Tibial nerve (tissue), 4 donors: ENCODE measurements at regions not wholly inside any gene's neighbourhood (a gene's known extent, or its start where the extent isn't known, plus 50 kb on each side); places are given as distances from the start of the nearest gene placed in this dataset.

ENCODE experiments used
- DNase-seq, 2 donors: peaks; one replicate each; pipeline ENCODE4 v3.0.0-alpha.2; 2019; ENCODE audit warnings: low spot score in 2 of 2
- H3K27ac ChIP-seq, 4 donors: fragments of 200-600 bp; sonication (generic) in 3 of 4; one replicate each; pipeline ENCODE4 v1.5.1; 2017 to 2019; ENCODE audit warnings: mild to moderate bottlenecking in 1 of 4
- H3K27me3 ChIP-seq, 2 donors: fragments of 200-600 bp; sonication (generic) in 1 of 2; one replicate each; pipeline versions ENCODE4 v1.5.1 to v1.6.0; 2017 to 2019
- H3K36me3 ChIP-seq, 3 donors: fragments of 200-600 bp; sonication (generic); one replicate each; pipeline ENCODE4 v1.5.1; 2018 to 2019
- H3K4me1 ChIP-seq, 4 donors: fragments of 200-600 bp; sonication (generic) in 3 of 4; one replicate each; pipeline ENCODE4 v1.5.1; 2017 to 2019
- H3K4me3 ChIP-seq, 4 donors: fragments of 200-600 bp; sonication (generic) in 3 of 4; one replicate each; pipeline ENCODE4 v1.5.1; 2017 to 2019; ENCODE audit warnings: mild to moderate bottlenecking in 1 of 4, moderate library complexity in 1 of 4
- H3K9me3 ChIP-seq, 4 donors: fragments of 200-600 bp; sonication (generic) in 3 of 4; one replicate each; pipeline ENCODE4 v1.5.1; 2017 to 2019
- EP300 ChIP-seq, 2 donors: sonication (generic); formaldehyde crosslinking; IDR thresholded peaks; one replicate each; pipeline ENCODE4 v1.6.1; 2017; ENCODE audit warnings: antibody characterized with exemption in 2 of 2, mild to moderate bottlenecking in 1 of 2
- POLR2A ChIP-seq, 2 donors: fragments of 450-650 bp; IDR thresholded peaks; one replicate each; pipeline ENCODE4 v1.6.1; 2017; ENCODE audit warnings: antibody characterized with exemption in 2 of 2, mild to moderate bottlenecking in 2 of 2, moderate library complexity in 2 of 2
- WGBS, 2 donors: methylation state at CpG; one replicate each; pipeline ENCODE4 v1.1.5; 2018; 5-methylcytosine and 5-hydroxymethylcytosine counted together
- TF ChIP-seq, protein P1 (sequence below), 5 experiments: fragments of 200-600 bp in 3 of 5; fragments of 450-650 bp in 2 of 5; sonication (generic) in 3 of 5; IDR thresholded peaks; one replicate each; pipeline ENCODE4 v1.5.1; 2016 to 2019; ENCODE audit warnings: antibody characterized with exemption in 5 of 5, mild to moderate bottlenecking in 3 of 5, moderate library complexity in 2 of 5

- TF ChIP-seq, protein P1, sequence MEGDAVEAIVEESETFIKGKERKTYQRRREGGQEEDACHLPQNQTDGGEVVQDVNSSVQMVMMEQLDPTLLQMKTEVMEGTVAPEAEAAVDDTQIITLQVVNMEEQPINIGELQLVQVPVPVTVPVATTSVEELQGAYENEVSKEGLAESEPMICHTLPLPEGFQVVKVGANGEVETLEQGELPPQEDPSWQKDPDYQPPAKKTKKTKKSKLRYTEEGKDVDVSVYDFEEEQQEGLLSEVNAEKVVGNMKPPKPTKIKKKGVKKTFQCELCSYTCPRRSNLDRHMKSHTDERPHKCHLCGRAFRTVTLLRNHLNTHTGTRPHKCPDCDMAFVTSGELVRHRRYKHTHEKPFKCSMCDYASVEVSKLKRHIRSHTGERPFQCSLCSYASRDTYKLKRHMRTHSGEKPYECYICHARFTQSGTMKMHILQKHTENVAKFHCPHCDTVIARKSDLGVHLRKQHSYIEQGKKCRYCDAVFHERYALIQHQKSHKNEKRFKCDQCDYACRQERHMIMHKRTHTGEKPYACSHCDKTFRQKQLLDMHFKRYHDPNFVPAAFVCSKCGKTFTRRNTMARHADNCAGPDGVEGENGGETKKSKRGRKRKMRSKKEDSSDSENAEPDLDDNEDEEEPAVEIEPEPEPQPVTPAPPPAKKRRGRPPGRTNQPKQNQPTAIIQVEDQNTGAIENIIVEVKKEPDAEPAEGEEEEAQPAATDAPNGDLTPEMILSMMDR (IDR thresholded peaks at IDR 0.05): no peak
- TF ChIP-seq POLR2A (IDR thresholded peaks at IDR 0.05): no peak
- TF ChIP-seq EP300 (IDR thresholded peaks at IDR 0.05): no peak
- H3K36me3 ChIP-seq: no peaks in the 10 kb centered on the region
- no peaks in the 10 kb centered on the region for H3K27me3 ChIP-seq
- DNase-seq: no peak
- no peak overlapping the region for H3K4me3 ChIP-seq
- no peaks in the 10 kb centered on the region for H3K4me1 ChIP-seq
- H3K27ac ChIP-seq: no peak overlapping the region
- no peaks in the 10 kb centered on the region for H3K9me3 ChIP-seq
- 50 to 60% methylated on average over 2 of the region's 2 CpGs for WGBS, 2 donors
These were observed 555.2 kb upstream of the FANCL start for GRCh38 chr2:58796239-58796910.

- Histone ChIP-seq H3K36me3 (no peaks in the 10 kb centered on the region), H3K27ac (no peak overlapping the region), H3K4me3 (no peak overlapping the region), H3K27me3 (no peaks in the 10 kb centered on the region), H3K4me1 (no peaks in the 10 kb centered on the region), H3K9me3 (no peaks in the 10 kb centered on the region)
- no peak for DNase-seq
- TF ChIP-seq POLR2A (IDR thresholded peaks at IDR 0.05) (no peak), EP300 (IDR thresholded peaks at IDR 0.05) (no peak)
- TF ChIP-seq, protein P1 (IDR thresholded peaks at IDR 0.05): no peak
These were observed 553.8 kb upstream of the FANCL start for GRCh38 chr2:58794916-58795315.

GRCh38 chr2:58794103-58794502 lies 553.0 kb upstream of the FANCL start:
- TF ChIP-seq EP300 (IDR thresholded peaks at IDR 0.05) (no peak), POLR2A (IDR thresholded peaks at IDR 0.05) (no peak)
- TF ChIP-seq, protein P1 (IDR thresholded peaks at IDR 0.05): no peak
- H3K27me3 ChIP-seq: no peaks in the 10 kb centered on the region
- H3K9me3 ChIP-seq: no peaks in the 10 kb centered on the region
- H3K4me1 ChIP-seq: no peaks in the 10 kb centered on the region
- DNase-seq: no peak
- WGBS, 2 donors: 84 to 97% methylated on average over 1 of the region's 1 CpG
- H3K4me3 ChIP-seq: no peak overlapping the region
- no peaks in the 10 kb centered on the region for H3K36me3 ChIP-seq
- no peak overlapping the region for H3K27ac ChIP-seq

DNA sequence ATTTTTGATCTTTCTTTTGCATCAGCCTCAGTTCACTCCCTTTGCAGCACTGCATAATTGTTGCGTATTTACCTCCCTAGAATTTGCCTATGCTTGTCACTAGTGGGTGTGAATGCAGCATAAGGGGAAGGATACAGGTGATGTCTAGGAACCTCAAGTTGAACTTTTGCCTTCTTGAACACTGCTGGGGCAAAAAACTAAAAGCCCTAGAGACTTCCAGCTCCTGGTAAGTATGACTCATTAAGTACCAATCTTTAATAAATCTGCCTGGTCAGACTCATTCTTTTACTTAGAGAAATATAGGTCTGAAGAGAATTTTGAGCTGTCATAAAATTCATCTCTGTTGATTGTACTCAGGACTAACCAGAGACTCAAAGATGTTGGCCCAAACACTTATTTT lies 547.3 kb upstream of the FANCL start:
- no peak for TF ChIP-seq EP300 (IDR thresholded peaks at IDR 0.05)
- TF ChIP-seq POLR2A (IDR thresholded peaks at IDR 0.05): no peak
- TF ChIP-seq, protein P1 (IDR thresholded peaks at IDR 0.05): no peak
- H3K27me3 ChIP-seq: no peaks in the 10 kb centered on the region
- no peak overlapping the region for H3K27ac ChIP-seq
- H3K4me1 ChIP-seq: no peaks in the 10 kb centered on the region
- H3K4me3 ChIP-seq: no peak overlapping the region
- no peaks in the 10 kb centered on the region for H3K9me3 ChIP-seq
- 86 to 97% methylated on average over 1 of the region's 1 CpG for WGBS, 2 donors
- DNase-seq: no peak
- no peaks in the 10 kb centered on the region for H3K36me3 ChIP-seq

DNA sequence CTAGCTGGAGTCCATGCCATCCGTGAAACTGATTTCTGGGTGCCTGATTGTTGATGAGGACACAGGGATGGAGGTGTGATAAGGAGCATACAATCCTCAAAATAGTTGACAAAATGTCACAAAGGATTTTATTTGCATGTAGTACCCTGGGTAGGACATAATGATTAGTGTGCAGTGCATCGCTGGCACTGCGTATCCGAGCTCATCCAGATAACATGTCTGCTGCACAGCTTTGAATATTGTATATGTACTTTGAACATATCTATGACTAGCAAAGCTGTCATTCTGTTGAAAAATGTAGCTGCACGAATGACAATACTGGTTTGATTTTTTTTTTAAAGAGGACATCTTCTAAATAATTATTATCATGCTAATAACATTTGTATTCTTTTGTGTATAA lies 529.7 kb upstream of the FANCL start:
- no peak overlapping the region for H3K27ac ChIP-seq
- no peaks in the 10 kb centered on the region for H3K27me3 ChIP-seq
- no peaks in the 10 kb centered on the region for H3K4me1 ChIP-seq
- no peak overlapping the region for H3K4me3 ChIP-seq
- no peak for DNase-seq
- H3K9me3 ChIP-seq: no peaks in the 10 kb centered on the region
- WGBS, 2 donors: 83 to 84% methylated on average over 5 of the region's 5 CpGs
- H3K36me3 ChIP-seq: no peaks in the 10 kb centered on the region
- TF ChIP-seq POLR2A (IDR thresholded peaks at IDR 0.05) (no peak), EP300 (IDR thresholded peaks at IDR 0.05) (no peak)
- TF ChIP-seq, protein P1 (IDR thresholded peaks at IDR 0.05): no peak
